ENCODE measurements at regions not wholly inside any gene's neighbourhood (a gene's known extent, or its start where the extent isn't known, plus 50 kb on each side); places are given as distances from the start of the nearest gene placed in this dataset.

DNA sequence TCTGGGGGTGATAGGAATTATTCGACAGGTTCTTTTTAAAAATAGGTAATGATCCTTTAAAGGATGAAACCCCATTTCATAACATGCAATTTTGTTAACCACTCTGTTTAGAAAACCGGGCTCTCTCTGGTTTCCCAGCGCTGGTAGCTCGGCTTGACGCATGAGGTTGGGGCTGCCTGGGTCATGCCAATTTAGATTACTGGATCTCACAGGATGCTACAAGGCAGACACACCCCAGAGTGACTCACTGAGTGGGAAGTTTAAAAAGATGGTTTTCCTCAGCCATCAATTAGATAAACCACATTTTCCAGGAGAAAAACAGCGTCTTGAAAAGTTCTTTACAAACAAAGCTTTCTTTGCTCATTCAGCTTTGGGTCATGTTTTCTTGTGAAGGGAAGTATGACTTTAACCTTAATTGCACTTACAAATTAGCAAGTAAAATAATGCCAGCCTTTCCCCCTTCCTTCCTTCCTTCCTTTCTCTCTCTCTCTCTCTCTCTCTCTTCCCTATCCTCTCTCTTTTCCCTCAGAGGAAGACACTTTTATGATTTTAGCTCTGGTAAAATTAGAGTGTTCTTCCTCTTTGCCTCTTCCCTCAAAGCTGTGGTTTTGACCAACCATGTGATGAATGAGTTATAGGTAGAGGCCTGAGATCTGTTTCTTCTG is 99.8 kb downstream of the EPDR1 start:
- DNase-seq: no peak
- intact Hi-C loops (cut with DNase I): no loop called here
- H3K27me3 ChIP-seq (ENCODE audit: low read depth): no peaks in the 10 kb centered on the region
- no peaks in the 10 kb centered on the region for H3K4me1 ChIP-seq
- no peak overlapping the region for H3K4me3 ChIP-seq
- H3K36me3 ChIP-seq: no peaks in the 10 kb centered on the region
- TF ChIP-seq CTCF (IDR thresholded peaks at IDR 0.05): no peak
- no peak overlapping the region for H3K27ac ChIP-seq
- no peak for ATAC-seq
- H3K9me3 ChIP-seq: no peaks in the 10 kb centered on the region

- H3K27me3 ChIP-seq (ENCODE audit: low read depth): no peaks in the 10 kb centered on the region
- no peaks in the 10 kb centered on the region for H3K4me1 ChIP-seq
- H3K4me3 ChIP-seq: no peak overlapping the region
- no peak for TF ChIP-seq CTCF (IDR thresholded peaks at IDR 0.05)
- DNase-seq (no peak), ATAC-seq (no peak)
- H3K36me3 ChIP-seq: no peaks in the 10 kb centered on the region
- intact Hi-C loops (cut with DNase I): no loop called here
- H3K9me3 ChIP-seq: no peaks in the 10 kb centered on the region
- no peak overlapping the region for H3K27ac ChIP-seq
Observed at GRCh38 chr7:38021892-38022291, 101.5 kb downstream of the EPDR1 start.

- Histone ChIP-seq H3K9me3 (no peaks in the 10 kb centered on the region), H3K36me3 (no peaks in the 10 kb centered on the region), H3K27ac (no peak overlapping the region), H3K4me1 (no peaks in the 10 kb centered on the region), H3K4me3 (no peak overlapping the region), H3K27me3 (ENCODE audit: low read depth) (no peaks in the 10 kb centered on the region)
- TF ChIP-seq CTCF (IDR thresholded peaks at IDR 0.05): no peak
- no peak for ATAC-seq
- intact Hi-C loops (cut with DNase I): no loop called here
- no peak for DNase-seq
Observed at GRCh38 chr7:38025815-38026214, 105.4 kb downstream of the EPDR1 start.

GRCh38 chr7:38027884-38028455 is 107.5 kb downstream of the EPDR1 start:
- intact Hi-C loops (cut with DNase I): no loop called here
- no peak for TF ChIP-seq CTCF (IDR thresholded peaks at IDR 0.05)
- H3K27ac ChIP-seq: no peak overlapping the region
- H3K4me3 ChIP-seq: no peak overlapping the region
- H3K9me3 ChIP-seq: no peaks in the 10 kb centered on the region
- H3K27me3 ChIP-seq (ENCODE audit: low read depth): no peaks in the 10 kb centered on the region
- ATAC-seq (no peak), DNase-seq (no peak)
- H3K4me1 ChIP-seq: no peaks in the 10 kb centered on the region
- H3K36me3 ChIP-seq: no peaks in the 10 kb centered on the region

DNA sequence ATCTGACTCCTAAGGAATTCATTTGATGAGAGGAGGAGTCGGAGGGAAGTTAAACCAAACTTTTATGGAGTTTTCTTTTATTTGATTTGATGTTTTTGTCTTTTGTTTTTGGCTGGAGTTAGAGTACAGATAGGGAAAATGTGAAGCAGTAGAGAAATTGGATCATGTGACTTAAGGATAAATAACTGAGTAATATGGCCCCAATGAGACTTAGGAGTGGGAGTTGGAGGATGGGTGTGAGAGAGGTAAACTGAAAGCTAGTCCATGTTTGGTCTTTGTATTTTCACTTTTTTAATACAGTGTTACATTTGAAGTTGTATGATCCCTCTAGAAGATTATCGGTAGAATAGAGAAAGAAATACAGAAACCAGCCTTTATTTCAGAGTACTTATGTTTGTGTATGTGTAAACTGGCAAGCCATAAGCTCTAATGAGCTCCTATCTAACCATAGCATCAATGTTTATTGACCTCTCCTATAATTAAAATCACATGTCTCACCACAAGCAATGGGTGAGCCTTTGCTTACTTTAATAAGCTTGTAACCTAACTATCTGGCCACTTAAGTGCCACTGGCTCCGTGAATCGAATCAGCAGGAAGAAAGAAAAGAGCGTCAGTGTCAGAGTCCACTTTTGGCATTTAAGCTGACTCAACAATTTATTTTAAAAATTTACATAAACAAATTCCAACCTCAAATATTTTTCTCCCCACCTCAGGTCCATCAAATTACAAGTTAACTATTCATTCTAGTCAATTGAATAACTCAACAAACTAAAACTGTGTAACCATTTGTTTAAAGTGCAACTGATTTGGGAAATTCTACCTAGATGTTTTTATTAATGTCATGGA is 113.8 kb downstream of the EPDR1 start:
- TF ChIP-seq CTCF (IDR thresholded peaks at IDR 0.05): no peak
- Histone ChIP-seq H3K4me1 (no peaks in the 10 kb centered on the region), H3K27me3 (ENCODE audit: low read depth) (no peaks in the 10 kb centered on the region), H3K36me3 (no peaks in the 10 kb centered on the region), H3K4me3 (no peak overlapping the region), H3K9me3 (no peaks in the 10 kb centered on the region), H3K27ac (no peak overlapping the region)
- intact Hi-C loops (cut with DNase I): no loop called here
- ATAC-seq (no peak), DNase-seq (no peak)

All from lower lobe of right lung (tissue), 2 donors.